Erythroblast (primary cell): ENCODE measurements at regions not wholly inside any gene's neighbourhood (a gene's known extent, or its start where the extent isn't known, plus 50 kb on each side); places are given as distances from the start of the nearest gene placed in this dataset.

Source experiments
- GATA1 ChIP-seq: IDR thresholded peaks from 2 replicates; pipeline ENCODE4 v1.6.1; 2011; ENCODE audit warnings: low read depth, mild to moderate bottlenecking, control low read depth, low read length, moderate library complexity
- POLR2A ChIP-seq: IDR thresholded peaks from 2 replicates; pipeline ENCODE4 v1.6.1; 2011; ENCODE audit warnings: mild to moderate bottlenecking, low read length

DNA sequence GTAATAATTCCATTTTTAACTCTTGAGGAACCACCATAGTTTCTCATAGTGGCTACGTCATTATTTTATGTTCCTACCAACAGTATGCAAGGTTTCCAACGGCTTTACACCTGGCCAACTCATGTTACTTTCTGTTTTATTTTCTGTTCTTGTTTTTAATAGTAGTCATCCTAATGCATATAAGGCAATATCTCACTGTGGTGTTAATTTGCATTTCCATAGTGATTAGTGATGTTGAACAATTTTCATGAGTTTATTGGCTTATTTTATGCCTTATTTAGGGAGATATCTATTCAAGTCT, 465.5 kb upstream of the KLF6 start:
- TF ChIP-seq POLR2A (no peak), GATA1 (no peak)
